HG03025 (cell line): ENCODE measurements at regions not wholly inside any gene's neighbourhood (a gene's known extent, or its start where the extent isn't known, plus 50 kb on each side); places are given as distances from the start of the nearest gene placed in this dataset.
"Not testable (repeated sequence)": the region's sequence is repeated elsewhere in the genome, so short reads cannot be mapped to it uniquely, and the experiment has no call there.

Experiments used
- ATAC-seq: cut with Tn5 transposase; IDR thresholded peaks from one replicate; pipeline ENCODE4 v1.9.1; 2021; ENCODE audit warnings: mild to moderate bottlenecking, moderate library complexity; ENCODE audit not compliant: unreplicated experiment, low FRiP score

GRCh38 chr2:147331790-147332419 is 512.9 kb upstream of the ACVR2A start:
- peak; percentile 78 for ATAC-seq

- no peak for ATAC-seq
Measured at GRCh38 chr2:147330925-147331324, 513.9 kb upstream of the ACVR2A start.

GRCh38 chr2:147327613-147328012 is 517.2 kb upstream of the ACVR2A start:
- peak; percentile 57 for ATAC-seq

- ATAC-seq, result no peak
Measured at GRCh38 chr2:147325990-147326389, 518.8 kb upstream of the ACVR2A start.

GRCh38 chr2:147320146-147320545 is 524.7 kb upstream of the ACVR2A start:
- no peak for ATAC-seq

GRCh38 chr2:147311058-147311430 is 533.8 kb upstream of the ACVR2A start:
- ATAC-seq, result no peak

GRCh38 chr2:147310335-147311057 is 534.3 kb upstream of the ACVR2A start:
- no peak for ATAC-seq

- ATAC-seq, result peak; percentile 98
Measured at GRCh38 chr2:147297820-147298219, 547.0 kb upstream of the ACVR2A start.

- no peak for ATAC-seq
Measured at GRCh38 chr2:147294825-147295392, 549.9 kb upstream of the ACVR2A start.

GRCh38 chr2:147293991-147294824 is 550.6 kb upstream of the ACVR2A start:
- no peak for ATAC-seq

- ATAC-seq, result peak; percentile 68
Measured at GRCh38 chr2:147288131-147288530, 556.7 kb upstream of the ACVR2A start.

GRCh38 chr2:147275943-147276342 is 568.9 kb upstream of the ACVR2A start:
- ATAC-seq, result no peak

- ATAC-seq, result no peak
Measured at GRCh38 chr2:147273628-147274027, 571.2 kb upstream of the ACVR2A start.

GRCh38 chr2:147273106-147273505 is 571.7 kb upstream of the ACVR2A start:
- ATAC-seq, result no peak

GRCh38 chr2:147269581-147269980 is 575.2 kb upstream of the ACVR2A start:
- not testable (repeated sequence) for ATAC-seq

- ATAC-seq, result no peak
Measured at GRCh38 chr2:147260241-147260640, 584.6 kb upstream of the ACVR2A start.

- no peak for ATAC-seq
Measured at GRCh38 chr2:147255812-147256211, 589.0 kb upstream of the ACVR2A start.

- no peak for ATAC-seq
Measured at GRCh38 chr2:147250652-147251356, 594.0 kb upstream of the ACVR2A start.

- no peak for ATAC-seq
Measured at GRCh38 chr2:147247749-147248148, 597.1 kb upstream of the ACVR2A start.

GRCh38 chr2:147242445-147242844 is 602.4 kb upstream of the ACVR2A start:
- no peak for ATAC-seq
